ENCODE measurements at regions not wholly inside any gene's neighbourhood (a gene's known extent, or its start where the extent isn't known, plus 50 kb on each side); places are given as distances from the start of the nearest gene placed in this dataset.

- no peaks in the 10 kb centered on the region for H3K9me1 ChIP-seq (replicated peaks; ENCODE audit: control insufficient read depth, extremely low read depth, insufficient read depth, low read length)
- no peaks in the 10 kb centered on the region for H3K79me2 ChIP-seq (ENCODE audit: control insufficient read depth, insufficient read depth, low read length)
- DNase-seq (ENCODE audit: low read depth, low spot score) (no peak), FAIRE-seq (no peak)
- H3K9me3 ChIP-seq (replicated peaks; ENCODE audit: control insufficient read depth, insufficient read depth, low read length), result peaks cover 4% of the 10 kb centered on the region
- intact Hi-C loops (cut with micrococcal nuclease) (no loop called here), dilution Hi-C loops (cut with MboI; ENCODE audit: extremely low pct_ligation_motif_present, low sequenced_read_pairs) (no loop called here)
- H3K27ac ChIP-seq (ENCODE audit: insufficient read depth, low read depth, low read length), result no peak overlapping the region
- no peaks in the 10 kb centered on the region for H4K20me1 ChIP-seq (replicated peaks; ENCODE audit: control insufficient read depth, extremely low read depth, insufficient read depth, low read length)
- H3K9ac ChIP-seq (replicated peaks; ENCODE audit: extremely low read depth, insufficient read depth, low read length), result no peak overlapping the region
- no peaks in the 10 kb centered on the region for H3K27me3 ChIP-seq (ENCODE audit: control insufficient read depth in 2 of 2, insufficient read depth in 2 of 2, low read length in 2 of 2)
- no peak overlapping the region for H3K4me3 ChIP-seq (replicated peaks in 1 of 3; ENCODE audit: insufficient read depth in 1 of 3, low read depth in 1 of 3, low read length in 3 of 3)
- POLR2A ChIA-PET, result no interaction called here
- TF ChIP-seq GATA2 (IDR thresholded peaks at IDR 0.05; ENCODE audit: insufficient read depth, insufficient read length, low read depth, low read length), result no peak
- TF ChIP-seq FOS (IDR thresholded peaks at IDR 0.05; ENCODE audit: borderline replicate concordance, insufficient read depth, low read length), result no peak
- TF ChIP-seq JUN (IDR thresholded peaks at IDR 0.05; ENCODE audit: borderline replicate concordance, insufficient read depth, insufficient read length, low read depth), result no peak
- TF ChIP-seq CTCF (IDR thresholded peaks at IDR 0.05; ENCODE audit: extremely low read depth in 1 of 2, insufficient read depth in 1 of 2, low read depth in 1 of 2, low read length in 2 of 2), result no peak
- TF ChIP-seq MYC (IDR thresholded peaks at IDR 0.05; ENCODE audit: low read depth, low read length), result no peak
- no peak for TF ChIP-seq POLR2AphosphoS5 (IDR thresholded peaks at IDR 0.05; ENCODE audit: insufficient read depth, low read depth, low read length)
- TF ChIP-seq EZH2 (IDR thresholded peaks at IDR 0.05; ENCODE audit: borderline replicate concordance, low read depth, low read length, severe bottlenecking), result no peak
- no peak for TF ChIP-seq MAX (IDR thresholded peaks at IDR 0.05; ENCODE audit: insufficient read depth, insufficient read length)
- no peak for TF ChIP-seq POLR2A (IDR thresholded peaks at IDR 0.05; ENCODE audit: low read depth, low read length)
- CTCF ChIA-PET, result no interaction called here
- H3K4me2 ChIP-seq (ENCODE audit: insufficient read depth, low read length), result no peak overlapping the region
- H3K36me3 ChIP-seq (ENCODE audit: control insufficient read depth in 2 of 2, extremely low read depth in 1 of 2, insufficient read depth in 2 of 2, low read length in 2 of 2), result no peaks in the 10 kb centered on the region
- no TSS peak for BruUV-seq (replicated peaks)
- no peaks in the 10 kb centered on the region for H3K4me1 ChIP-seq (ENCODE audit: control insufficient read depth, extremely low read depth, insufficient read depth, low read length)
- no peak overlapping the region for H2AFZ ChIP-seq (ENCODE audit: low read depth, low read length)
These were observed 759.6 kb downstream of the MTRR start for GRCh38 chr5:8628521-8628920.

All from endothelial cell of umbilical vein (primary cell).